ENCODE measurements at regions not wholly inside any gene's neighbourhood (a gene's known extent, or its start where the extent isn't known, plus 50 kb on each side); places are given as distances from the start of the nearest gene placed in this dataset.

GRCh38 chr7:156450473-156450872 is 190.1 kb upstream of the RNF32 start:
- DNase-seq (ENCODE audit: low read depth), result no peak

- no peak for DNase-seq (ENCODE audit: low read depth)
Observed at GRCh38 chr7:156448918-156449317, 191.7 kb upstream of the RNF32 start.

GRCh38 chr7:156446990-156447389 is 193.6 kb upstream of the RNF32 start:
- DNase-seq (ENCODE audit: low read depth), result no peak

- DNase-seq (ENCODE audit: low read depth), result no peak
Observed at GRCh38 chr7:156445997-156446761, 194.4 kb upstream of the RNF32 start.

- no peak for DNase-seq (ENCODE audit: low read depth)
Observed at GRCh38 chr7:156442516-156442915, 198.1 kb upstream of the RNF32 start.

GRCh38 chr7:156440456-156440855 is 200.1 kb upstream of the RNF32 start:
- no peak for DNase-seq (ENCODE audit: low read depth)

GRCh38 chr7:156438011-156438410 is 202.6 kb upstream of the RNF32 start:
- DNase-seq (ENCODE audit: low read depth), result no peak

- no peak for DNase-seq (ENCODE audit: low read depth)
Observed at GRCh38 chr7:156437021-156437614, 203.5 kb upstream of the RNF32 start.

- DNase-seq (ENCODE audit: low read depth), result no peak
Observed at GRCh38 chr7:156435486-156436231, 204.9 kb upstream of the RNF32 start.

- no peak for DNase-seq (ENCODE audit: low read depth)
Observed at GRCh38 chr7:156434706-156435105, 205.9 kb upstream of the RNF32 start.

- DNase-seq (ENCODE audit: low read depth), result no peak
Observed at GRCh38 chr7:156432018-156432417, 208.6 kb upstream of the RNF32 start.

- no peak for DNase-seq (ENCODE audit: low read depth)
Observed at GRCh38 chr7:156430109-156430508, 210.5 kb upstream of the RNF32 start.

- no peak for DNase-seq (ENCODE audit: low read depth)
Observed at GRCh38 chr7:156429514-156429913, 211.1 kb upstream of the RNF32 start.

- no peak for DNase-seq (ENCODE audit: low read depth)
Observed at GRCh38 chr7:156423876-156424275, 216.7 kb upstream of the RNF32 start.

- DNase-seq (ENCODE audit: low read depth), result no peak
Observed at GRCh38 chr7:156420496-156420895, 220.1 kb upstream of the RNF32 start.

- DNase-seq (ENCODE audit: low read depth), result no peak
Observed at GRCh38 chr7:156419782-156420181, 220.8 kb upstream of the RNF32 start.

GRCh38 chr7:156402255-156402654 is 238.3 kb upstream of the RNF32 start:
- DNase-seq (ENCODE audit: low read depth), result no peak

- no peak for DNase-seq (ENCODE audit: low read depth)
Observed at GRCh38 chr7:156401617-156402016, 239.0 kb upstream of the RNF32 start.

GRCh38 chr7:156400046-156400445 is 240.5 kb upstream of the RNF32 start:
- DNase-seq (ENCODE audit: low read depth), result no peak

GRCh38 chr7:156397249-156397648 is 243.3 kb upstream of the RNF32 start:
- DNase-seq (ENCODE audit: low read depth), result no peak

- DNase-seq (ENCODE audit: low read depth), result no peak
Observed at GRCh38 chr7:156389116-156389692, 251.4 kb upstream of the RNF32 start.

GRCh38 chr7:156386097-156386496 is 254.5 kb upstream of the RNF32 start:
- no peak for DNase-seq (ENCODE audit: low read depth)

- no peak for DNase-seq (ENCODE audit: low read depth)
Observed at GRCh38 chr7:156384706-156385105, 255.9 kb upstream of the RNF32 start.
